CD8-positive, alpha-beta memory T cell (primary cell): ENCODE measurements at regions not wholly inside any gene's neighbourhood (a gene's known extent, or its start where the extent isn't known, plus 50 kb on each side); places are given as distances from the start of the nearest gene placed in this dataset.

Experiments
- CTCF ChIA-PET: fragments of 350-600 bp; sonication (Branson Sonifier 250); formaldehyde crosslinking; loops from one replicate; lab custom pipeline; 2021; ENCODE audit warnings: antibody characterized with exemption; lab: Charles Lee
- POLR2A ChIA-PET: fragments of 350-600 bp; sonication (Branson Sonifier 250); formaldehyde crosslinking; loops from one replicate; lab custom pipeline; 2021; ENCODE audit warnings: antibody characterized with exemption; lab: Charles Lee
- DNase-seq, 5 donors: peaks; one replicate each; pipeline versions ENCODE4 v3.0.0 to v3.0.0-alpha.2; 2020 to 2022; ENCODE audit warnings: mixed read lengths in 1 of 5
- H3K27ac ChIP-seq: one replicate; pipeline ENCODE4 v1.7.0; 2013; ENCODE audit warnings: low read depth, mild to moderate bottlenecking, low read length, moderate library complexity
- H3K27me3 ChIP-seq: 2 replicates; pipeline ENCODE4 v1.7.0; 2013; ENCODE audit warnings: low read length, mild to moderate bottlenecking; ENCODE audit not compliant: insufficient read depth, poor library complexity, severe bottlenecking
- H3K36me3 ChIP-seq: 2 replicates; pipeline ENCODE4 v1.7.0; 2013; ENCODE audit warnings: mild to moderate bottlenecking, low read length, moderate library complexity; ENCODE audit not compliant: insufficient read depth
- H3K4me1 ChIP-seq: 2 replicates; pipeline ENCODE4 v1.7.0; 2013; ENCODE audit warnings: mild to moderate bottlenecking, low read length, moderate library complexity; ENCODE audit not compliant: insufficient read depth
- H3K4me3 ChIP-seq: 2 replicates; pipeline ENCODE4 v1.7.0; 2013; ENCODE audit warnings: mild to moderate bottlenecking, low read length
- H3K9me3 ChIP-seq: 2 replicates; pipeline ENCODE4 v1.7.0; 2013; ENCODE audit warnings: mild to moderate bottlenecking, low read length
- H3K27ac Mint-ChIP-seq, 8 donors: one replicate each; pipeline ENCODE4 v1.8.0; 2020 to 2021; ENCODE audit warnings: mixed read lengths in 8 of 8, mild to moderate bottlenecking in 6 of 8, inconsistent platforms in 3 of 8, moderate library complexity in 3 of 8
- H3K27me3 Mint-ChIP-seq, 2 donors: one replicate each; pipeline ENCODE4 v1.8.0; 2020 to 2021; ENCODE audit warnings: mixed read lengths in 2 of 2, mild to moderate bottlenecking in 1 of 2, moderate library complexity in 1 of 2
- H3K36me3 Mint-ChIP-seq, 3 donors: one replicate each; pipeline ENCODE4 v1.8.0; 2020 to 2021; ENCODE audit warnings: mixed read lengths in 3 of 3, inconsistent platforms in 1 of 3, mild to moderate bottlenecking in 1 of 3
- H3K4me1 Mint-ChIP-seq, 3 donors: one replicate each; pipeline ENCODE4 v1.8.0; 2020 to 2021; ENCODE audit warnings: mixed read lengths in 3 of 3, inconsistent platforms in 1 of 3, mild to moderate bottlenecking in 1 of 3
- H3K4me3 Mint-ChIP-seq, 7 donors: one replicate each; pipeline ENCODE4 v1.8.0; 2020 to 2021; ENCODE audit warnings: mixed read lengths in 7 of 7, mild to moderate bottlenecking in 6 of 7, moderate library complexity in 4 of 7, inconsistent platforms in 2 of 7
- H3K9me3 Mint-ChIP-seq, 5 donors: one replicate each; pipeline ENCODE4 v1.8.0; 2020 to 2022; ENCODE audit warnings: mixed read lengths in 5 of 5, mild to moderate bottlenecking in 3 of 5, moderate library complexity in 2 of 5, inconsistent platforms in 1 of 5

GRCh38 chr6:114428341-114428740, 85.5 kb upstream of the HS3ST5 start:
- Histone ChIP-seq H3K4me1 (no peaks in the 10 kb centered on the region), H3K36me3 (no peaks in the 10 kb centered on the region), H3K4me3 (no peak overlapping the region), H3K27me3 (no peaks in the 10 kb centered on the region), H3K9me3 (no peaks in the 10 kb centered on the region), H3K27ac (no peak overlapping the region)
- H3K36me3 Mint-ChIP-seq: no peaks in the 10 kb centered on the region
- H3K4me1 Mint-ChIP-seq: no peaks in the 10 kb centered on the region
- ChIA-PET POLR2A (no interaction called here), CTCF (no interaction called here)
- no peaks in the 10 kb centered on the region for H3K27me3 Mint-ChIP-seq
- peaks cover 0 to 7% (median 2%) of the 10 kb centered on the region in 5 donors for H3K9me3 Mint-ChIP-seq
- no peak for DNase-seq
- no peak overlapping the region for H3K4me3 Mint-ChIP-seq
- H3K27ac Mint-ChIP-seq: no peak overlapping the region

GRCh38 chr6:114421199-114421598, 78.4 kb upstream of the HS3ST5 start:
- H3K27me3 ChIP-seq: no peaks in the 10 kb centered on the region
- Mint-ChIP-seq H3K9me3 (peaks cover 0 to 7% (median 2%) of the 10 kb centered on the region in 5 donors), H3K36me3 (no peaks in the 10 kb centered on the region), H3K27me3 (no peaks in the 10 kb centered on the region), H3K27ac (no peak overlapping the region), H3K4me1 (no peaks in the 10 kb centered on the region), H3K4me3 (no peak overlapping the region)
- POLR2A ChIA-PET: no interaction called here
- H3K9me3 ChIP-seq: no peaks in the 10 kb centered on the region
- H3K4me3 ChIP-seq: no peak overlapping the region
- H3K36me3 ChIP-seq: no peaks in the 10 kb centered on the region
- DNase-seq: no peak
- CTCF ChIA-PET: no interaction called here
- H3K27ac ChIP-seq: no peak overlapping the region
- no peaks in the 10 kb centered on the region for H3K4me1 ChIP-seq

- DNase-seq: no peak
- Histone ChIP-seq H3K36me3 (no peaks in the 10 kb centered on the region), H3K27ac (no peak overlapping the region), H3K27me3 (no peaks in the 10 kb centered on the region), H3K4me3 (no peak overlapping the region), H3K4me1 (no peaks in the 10 kb centered on the region), H3K9me3 (no peaks in the 10 kb centered on the region)
- ChIA-PET POLR2A (no interaction called here), CTCF (no interaction called here)
- peaks cover 0 to 4% (median 0%) of the 10 kb centered on the region in 5 donors for H3K9me3 Mint-ChIP-seq
- no peaks in the 10 kb centered on the region for H3K36me3 Mint-ChIP-seq
- H3K4me3 Mint-ChIP-seq: no peak overlapping the region
- H3K27me3 Mint-ChIP-seq: no peaks in the 10 kb centered on the region
- H3K27ac Mint-ChIP-seq: no peak overlapping the region
- no peaks in the 10 kb centered on the region for H3K4me1 Mint-ChIP-seq
These were observed 76.4 kb upstream of the HS3ST5 start for GRCh38 chr6:114419175-114419574.

- CTCF ChIA-PET: no interaction called here
- no peaks in the 10 kb centered on the region for H3K36me3 Mint-ChIP-seq
- Histone ChIP-seq H3K27ac (no peak overlapping the region), H3K9me3 (no peaks in the 10 kb centered on the region), H3K36me3 (no peaks in the 10 kb centered on the region), H3K4me3 (no peak overlapping the region), H3K27me3 (no peaks in the 10 kb centered on the region), H3K4me1 (no peaks in the 10 kb centered on the region)
- no peak for DNase-seq
- no peak overlapping the region for H3K4me3 Mint-ChIP-seq
- H3K4me1 Mint-ChIP-seq: no peaks in the 10 kb centered on the region
- POLR2A ChIA-PET: no interaction called here
- H3K9me3 Mint-ChIP-seq: peaks cover 0 to 4% (median 0%) of the 10 kb centered on the region in 5 donors
- H3K27ac Mint-ChIP-seq: no peak overlapping the region
- H3K27me3 Mint-ChIP-seq: no peaks in the 10 kb centered on the region
These were observed 75.6 kb upstream of the HS3ST5 start for GRCh38 chr6:114418304-114418972.

- H3K27ac Mint-ChIP-seq: no peak overlapping the region
- no peaks in the 10 kb centered on the region for H3K9me3 ChIP-seq
- H3K4me1 Mint-ChIP-seq: no peaks in the 10 kb centered on the region
- DNase-seq: no peak
- no peaks in the 10 kb centered on the region for H3K4me1 ChIP-seq
- no peaks in the 10 kb centered on the region for H3K36me3 ChIP-seq
- ChIA-PET POLR2A (no interaction called here), CTCF (no interaction called here)
- no peaks in the 10 kb centered on the region for H3K36me3 Mint-ChIP-seq
- no peaks in the 10 kb centered on the region for H3K27me3 ChIP-seq
- H3K27me3 Mint-ChIP-seq: no peaks in the 10 kb centered on the region
- H3K9me3 Mint-ChIP-seq: peaks cover 0 to 4% (median 1%) of the 10 kb centered on the region in 5 donors
- no peak overlapping the region for H3K4me3 ChIP-seq
- no peak overlapping the region for H3K27ac ChIP-seq
- H3K4me3 Mint-ChIP-seq: no peak overlapping the region
These were observed 64.7 kb upstream of the HS3ST5 start for GRCh38 chr6:114407426-114408035.

GRCh38 chr6:114404339-114404955, 61.6 kb upstream of the HS3ST5 start:
- Histone ChIP-seq H3K9me3 (no peaks in the 10 kb centered on the region), H3K4me3 (no peak overlapping the region), H3K27me3 (no peaks in the 10 kb centered on the region), H3K4me1 (no peaks in the 10 kb centered on the region), H3K36me3 (no peaks in the 10 kb centered on the region), H3K27ac (no peak overlapping the region)
- Mint-ChIP-seq H3K27me3 (no peaks in the 10 kb centered on the region), H3K36me3 (no peaks in the 10 kb centered on the region), H3K4me3 (no peak overlapping the region), H3K4me1 (no peaks in the 10 kb centered on the region), H3K9me3 (peaks cover 0 to 4% (median 1%) of the 10 kb centered on the region in 5 donors), H3K27ac (no peak overlapping the region)
- ChIA-PET CTCF (no interaction called here), POLR2A (no interaction called here)
- no peak for DNase-seq

GRCh38 chr6:114403858-114404257, 61.0 kb upstream of the HS3ST5 start:
- Histone ChIP-seq H3K4me1 (no peaks in the 10 kb centered on the region), H3K27ac (no peak overlapping the region), H3K27me3 (no peaks in the 10 kb centered on the region), H3K36me3 (no peaks in the 10 kb centered on the region), H3K9me3 (no peaks in the 10 kb centered on the region), H3K4me3 (no peak overlapping the region)
- ChIA-PET CTCF (no interaction called here), POLR2A (no interaction called here)
- Mint-ChIP-seq H3K27me3 (no peaks in the 10 kb centered on the region), H3K4me3 (no peak overlapping the region), H3K4me1 (no peaks in the 10 kb centered on the region), H3K36me3 (no peaks in the 10 kb centered on the region), H3K9me3 (peaks cover 0 to 7% (median 1%) of the 10 kb centered on the region in 5 donors), H3K27ac (no peak overlapping the region)
- DNase-seq: no peak

GRCh38 chr6:114398481-114398880, 55.7 kb upstream of the HS3ST5 start:
- H3K4me1 Mint-ChIP-seq: no peaks in the 10 kb centered on the region
- Histone ChIP-seq H3K9me3 (no peaks in the 10 kb centered on the region), H3K27me3 (no peaks in the 10 kb centered on the region), H3K27ac (no peak overlapping the region), H3K4me1 (no peaks in the 10 kb centered on the region), H3K36me3 (no peaks in the 10 kb centered on the region), H3K4me3 (no peak overlapping the region)
- no peak overlapping the region for H3K4me3 Mint-ChIP-seq
- ChIA-PET CTCF (no interaction called here), POLR2A (no interaction called here)
- no peak overlapping the region for H3K27ac Mint-ChIP-seq
- no peaks in the 10 kb centered on the region for H3K36me3 Mint-ChIP-seq
- DNase-seq: no peak
- H3K27me3 Mint-ChIP-seq: no peaks in the 10 kb centered on the region
- H3K9me3 Mint-ChIP-seq: peaks cover 0 to 7% (median 0%) of the 10 kb centered on the region in 5 donors
